Neural progenitor cell (in vitro differentiated cells): ENCODE measurements at regions not wholly inside any gene's neighbourhood (a gene's known extent, or its start where the extent isn't known, plus 50 kb on each side); places are given as distances from the start of the nearest gene placed in this dataset.

Experiments
- DNase-seq: peaks from one replicate; pipeline ENCODE4 v3.0.0-alpha.2; 2016; ENCODE audit warnings: low spot score
- H2AFZ ChIP-seq: fragments of 200-600 bp; sonication (generic); replicated peaks from 2 replicates; pipeline ENCODE4 v1.6.1; 2016; ENCODE audit warnings: antibody characterized with exemption
- H3F3A ChIP-seq: fragments of 200-600 bp; sonication (generic); 2 replicates; pipeline ENCODE4 v1.6.1; 2016; ENCODE audit warnings: antibody characterized with exemption, low read depth
- H3K27ac ChIP-seq: fragments of 200-600 bp; sonication (generic); 2 replicates; pipeline ENCODE4 v1.5.1; 2016; ENCODE audit warnings: mild to moderate bottlenecking
- H3K27me3 ChIP-seq: fragments of 200-600 bp; sonication (generic); 2 replicates; pipeline ENCODE4 v1.6.1; 2016; ENCODE audit warnings: mild to moderate bottlenecking, moderate library complexity
- H3K36me3 ChIP-seq: fragments of 200-600 bp; sonication (generic); 2 replicates; pipeline ENCODE4 v1.5.1; 2016
- H3K4me1 ChIP-seq: fragments of 200-600 bp; sonication (generic); 2 replicates; pipeline ENCODE4 v1.6.1; 2016; ENCODE audit warnings: mixed run types
- H3K4me2 ChIP-seq: fragments of 200-600 bp; sonication (generic); 2 replicates; pipeline ENCODE4 v1.6.1; 2016
- H3K4me3 ChIP-seq: fragments of 200-600 bp; sonication (generic); 2 replicates; pipeline ENCODE4 v1.5.1; 2016
- H3K79me2 ChIP-seq: fragments of 200-600 bp; sonication (generic); 2 replicates; pipeline ENCODE4 v1.6.1; 2016; ENCODE audit warnings: low read depth
- H3K9ac ChIP-seq: fragments of 200-600 bp; sonication (generic); 2 replicates; pipeline ENCODE4 v1.6.1; 2016
- H3K9me3 ChIP-seq: fragments of 200-600 bp; sonication (generic); 2 replicates; pipeline ENCODE4 v1.5.1; 2016; ENCODE audit warnings: low read depth
- H4K20me1 ChIP-seq: fragments of 200-600 bp; sonication (generic); 2 replicates; pipeline ENCODE4 v1.6.1; 2016; ENCODE audit warnings: low read depth
- H3K27ac Mint-ChIP-seq: 3 replicates; pipeline ENCODE4 v1.8.0; 2021; ENCODE audit warnings: mixed read lengths
- H3K27me3 Mint-ChIP-seq: 2 replicates; pipeline ENCODE4 v1.8.0; 2022; ENCODE audit warnings: low read depth, mild to moderate bottlenecking, inconsistent platforms, moderate library complexity, mixed read lengths; ENCODE audit not compliant: insufficient read depth
- H3K36me3 Mint-ChIP-seq: 3 replicates; pipeline ENCODE4 v1.8.0; 2021; ENCODE audit warnings: mixed read lengths
- H3K4me1 Mint-ChIP-seq: 3 replicates; pipeline ENCODE4 v1.8.0; 2021; ENCODE audit warnings: mixed read lengths
- H3K4me3 Mint-ChIP-seq: 3 replicates; pipeline ENCODE4 v1.8.0; 2021; ENCODE audit warnings: mild to moderate bottlenecking, moderate library complexity, mixed read lengths
- H3K9me3 Mint-ChIP-seq: 3 replicates; pipeline ENCODE4 v1.8.0; 2020; ENCODE audit warnings: mixed read lengths
- EZH2 ChIP-seq: fragments of 200-600 bp; sonication (generic); IDR thresholded peaks from 2 replicates; pipeline ENCODE4 v1.6.1; 2017; ENCODE audit warnings: antibody characterized with exemption, mild to moderate bottlenecking, moderate library complexity
- EZH2phosphoT487 ChIP-seq: fragments of 200-600 bp; sonication (generic); IDR thresholded peaks from 2 replicates; pipeline ENCODE4 v1.6.1; 2017; ENCODE audit warnings: antibody characterized with exemption
- TF ChIP-seq, protein P1 (sequence below): fragments of 200-600 bp; sonication (generic); IDR thresholded peaks from 2 replicates; pipeline ENCODE4 v1.5.1; 2017; ENCODE audit warnings: antibody characterized with exemption, mild to moderate bottlenecking

DNA sequence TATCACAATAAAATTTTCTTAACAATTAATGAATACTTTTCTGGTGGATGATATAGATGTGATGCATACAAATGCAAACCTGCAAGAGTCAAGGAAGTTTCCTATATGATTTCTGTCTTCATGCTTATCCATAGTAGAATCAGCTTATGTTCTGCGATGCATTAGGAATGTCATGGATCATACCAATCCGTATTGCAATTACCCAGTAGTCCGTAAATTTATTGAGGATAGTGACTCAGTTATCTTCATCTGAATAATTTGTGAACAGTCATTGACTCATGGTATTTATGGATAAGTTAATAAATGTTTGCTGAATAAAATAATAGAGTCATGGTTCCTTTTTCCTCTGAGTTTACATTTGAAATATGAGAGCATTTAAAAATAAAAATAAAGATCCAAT, 483.4 kb downstream of the LRFN5 start:
- H3K9ac ChIP-seq: no peak overlapping the region
- H3K36me3 Mint-ChIP-seq: no peaks in the 10 kb centered on the region
- no peak overlapping the region for H3K4me3 Mint-ChIP-seq
- H3F3A ChIP-seq: no peaks in the 10 kb centered on the region
- H2AFZ ChIP-seq: no peak overlapping the region
- H3K36me3 ChIP-seq: no peaks in the 10 kb centered on the region
- no peaks in the 10 kb centered on the region for H4K20me1 ChIP-seq
- H3K27ac Mint-ChIP-seq: no peak overlapping the region
- no peaks in the 10 kb centered on the region for H3K27me3 ChIP-seq
- H3K4me1 Mint-ChIP-seq: no peaks in the 10 kb centered on the region
- no peaks in the 10 kb centered on the region for H3K9me3 ChIP-seq
- no peak overlapping the region for H3K4me3 ChIP-seq
- DNase-seq: no peak
- H3K79me2 ChIP-seq: no peaks in the 10 kb centered on the region
- H3K9me3 Mint-ChIP-seq: no peaks in the 10 kb centered on the region
- H3K27ac ChIP-seq: no peak overlapping the region
- no peak for TF ChIP-seq EZH2phosphoT487
- TF ChIP-seq, protein P1, sequence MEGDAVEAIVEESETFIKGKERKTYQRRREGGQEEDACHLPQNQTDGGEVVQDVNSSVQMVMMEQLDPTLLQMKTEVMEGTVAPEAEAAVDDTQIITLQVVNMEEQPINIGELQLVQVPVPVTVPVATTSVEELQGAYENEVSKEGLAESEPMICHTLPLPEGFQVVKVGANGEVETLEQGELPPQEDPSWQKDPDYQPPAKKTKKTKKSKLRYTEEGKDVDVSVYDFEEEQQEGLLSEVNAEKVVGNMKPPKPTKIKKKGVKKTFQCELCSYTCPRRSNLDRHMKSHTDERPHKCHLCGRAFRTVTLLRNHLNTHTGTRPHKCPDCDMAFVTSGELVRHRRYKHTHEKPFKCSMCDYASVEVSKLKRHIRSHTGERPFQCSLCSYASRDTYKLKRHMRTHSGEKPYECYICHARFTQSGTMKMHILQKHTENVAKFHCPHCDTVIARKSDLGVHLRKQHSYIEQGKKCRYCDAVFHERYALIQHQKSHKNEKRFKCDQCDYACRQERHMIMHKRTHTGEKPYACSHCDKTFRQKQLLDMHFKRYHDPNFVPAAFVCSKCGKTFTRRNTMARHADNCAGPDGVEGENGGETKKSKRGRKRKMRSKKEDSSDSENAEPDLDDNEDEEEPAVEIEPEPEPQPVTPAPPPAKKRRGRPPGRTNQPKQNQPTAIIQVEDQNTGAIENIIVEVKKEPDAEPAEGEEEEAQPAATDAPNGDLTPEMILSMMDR: no peak
- TF ChIP-seq EZH2: no peak
- H3K27me3 Mint-ChIP-seq: no peaks in the 10 kb centered on the region
- no peaks in the 10 kb centered on the region for H3K4me1 ChIP-seq
- no peak overlapping the region for H3K4me2 ChIP-seq

DNA sequence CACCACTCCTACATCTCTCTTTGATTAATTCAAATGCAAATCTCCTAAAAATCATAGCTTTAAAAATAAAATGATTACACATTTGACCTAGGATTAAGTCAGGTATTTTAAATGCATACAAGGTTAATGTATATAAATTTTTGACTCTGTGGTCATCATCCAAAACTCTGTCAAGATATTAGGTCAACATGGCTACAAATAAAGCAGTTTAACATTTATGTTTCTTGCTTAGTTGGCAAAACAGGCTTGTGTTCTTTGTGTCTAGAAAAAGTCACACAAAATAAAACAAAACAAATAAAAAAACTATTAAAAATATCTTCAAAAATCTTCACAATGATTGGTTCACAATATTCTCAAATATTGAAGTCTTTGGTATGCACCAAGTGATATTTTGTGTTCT, 473.2 kb downstream of the LRFN5 start:
- Histone ChIP-seq H3K9ac (no peak overlapping the region), H3K27me3 (no peaks in the 10 kb centered on the region), H3K4me3 (no peak overlapping the region), H3K36me3 (no peaks in the 10 kb centered on the region), H4K20me1 (no peaks in the 10 kb centered on the region), H3K4me2 (no peak overlapping the region), H3K79me2 (no peaks in the 10 kb centered on the region), H2AFZ (no peak overlapping the region), H3F3A (no peaks in the 10 kb centered on the region), H3K4me1 (no peaks in the 10 kb centered on the region), H3K27ac (no peak overlapping the region), H3K9me3 (no peaks in the 10 kb centered on the region)
- H3K9me3 Mint-ChIP-seq: no peaks in the 10 kb centered on the region
- H3K4me3 Mint-ChIP-seq: no peak overlapping the region
- no peak for TF ChIP-seq EZH2
- no peaks in the 10 kb centered on the region for H3K4me1 Mint-ChIP-seq
- H3K27me3 Mint-ChIP-seq: no peaks in the 10 kb centered on the region
- H3K27ac Mint-ChIP-seq: no peak overlapping the region
- no peak for DNase-seq
- no peaks in the 10 kb centered on the region for H3K36me3 Mint-ChIP-seq

DNA sequence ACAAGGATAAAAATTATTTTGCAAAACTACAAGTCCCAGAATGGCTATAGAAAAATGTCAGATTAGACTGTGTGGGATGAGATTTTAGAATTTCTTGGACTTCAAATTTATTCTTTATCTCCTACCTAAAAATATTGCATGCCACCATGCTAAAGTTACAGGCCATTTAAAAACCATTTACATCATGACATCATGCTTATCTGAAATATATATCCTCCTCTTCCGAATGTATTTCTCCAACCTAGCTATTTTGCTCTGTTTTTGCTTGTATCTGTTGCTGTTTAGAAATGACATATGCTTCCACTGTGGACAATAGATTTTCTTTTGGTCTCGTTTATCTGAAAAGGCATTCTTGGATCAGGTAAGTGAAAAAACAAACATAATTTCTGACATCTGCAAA, 471.7 kb downstream of the LRFN5 start:
- H3K27me3 Mint-ChIP-seq: no peaks in the 10 kb centered on the region
- H3K27ac Mint-ChIP-seq: no peak overlapping the region
- no peak overlapping the region for H3K4me3 Mint-ChIP-seq
- H3K36me3 ChIP-seq: no peaks in the 10 kb centered on the region
- no peaks in the 10 kb centered on the region for H3K4me1 Mint-ChIP-seq
- H3K4me2 ChIP-seq: no peak overlapping the region
- H3K4me1 ChIP-seq: no peaks in the 10 kb centered on the region
- no peaks in the 10 kb centered on the region for H3K27me3 ChIP-seq
- no peaks in the 10 kb centered on the region for H3K9me3 ChIP-seq
- no peaks in the 10 kb centered on the region for H3K36me3 Mint-ChIP-seq
- H3K9ac ChIP-seq: no peak overlapping the region
- no peak for TF ChIP-seq EZH2phosphoT487
- TF ChIP-seq, protein P1: no peak
- TF ChIP-seq EZH2: no peak
- H3K9me3 Mint-ChIP-seq: no peaks in the 10 kb centered on the region
- no peaks in the 10 kb centered on the region for H3F3A ChIP-seq
- DNase-seq: no peak
- no peaks in the 10 kb centered on the region for H4K20me1 ChIP-seq
- no peaks in the 10 kb centered on the region for H3K79me2 ChIP-seq
- no peak overlapping the region for H2AFZ ChIP-seq
- no peak overlapping the region for H3K27ac ChIP-seq
- no peak overlapping the region for H3K4me3 ChIP-seq

DNA sequence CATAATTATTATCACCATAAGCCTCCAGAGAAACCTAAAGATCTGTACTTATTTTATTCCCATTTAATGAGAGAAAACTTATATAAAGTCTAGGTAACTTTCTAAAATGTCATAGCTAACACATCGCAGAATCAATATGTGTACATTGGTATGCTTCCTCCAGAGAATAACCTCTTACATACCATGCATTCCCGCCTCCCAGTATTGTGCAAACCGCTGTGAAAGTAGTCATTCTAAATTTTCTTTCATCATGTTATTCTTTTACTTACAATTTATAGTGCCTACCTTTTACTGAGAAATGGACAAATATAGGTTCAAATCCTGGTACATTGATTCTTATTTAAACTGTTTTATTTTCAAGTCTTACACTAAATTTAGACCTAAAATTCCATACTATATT, 463.4 kb downstream of the LRFN5 start:
- no peak overlapping the region for H2AFZ ChIP-seq
- H3K36me3 Mint-ChIP-seq: no peaks in the 10 kb centered on the region
- H3K27ac Mint-ChIP-seq: no peak overlapping the region
- no peak overlapping the region for H3K9ac ChIP-seq
- no peak overlapping the region for H3K4me2 ChIP-seq
- no peaks in the 10 kb centered on the region for H4K20me1 ChIP-seq
- H3K4me1 ChIP-seq: no peaks in the 10 kb centered on the region
- no peak for DNase-seq
- H3K4me3 ChIP-seq: no peak overlapping the region
- no peaks in the 10 kb centered on the region for H3K4me1 Mint-ChIP-seq
- H3K27ac ChIP-seq: no peak overlapping the region
- H3K9me3 ChIP-seq: no peaks in the 10 kb centered on the region
- H3F3A ChIP-seq: no peaks in the 10 kb centered on the region
- H3K27me3 ChIP-seq: no peaks in the 10 kb centered on the region
- TF ChIP-seq, protein P1: no peak
- no peak for TF ChIP-seq EZH2phosphoT487
- no peaks in the 10 kb centered on the region for H3K36me3 ChIP-seq
- H3K79me2 ChIP-seq: no peaks in the 10 kb centered on the region
- H3K4me3 Mint-ChIP-seq: no peak overlapping the region
- H3K27me3 Mint-ChIP-seq: no peaks in the 10 kb centered on the region
- H3K9me3 Mint-ChIP-seq: no peaks in the 10 kb centered on the region
